Keratinocyte (primary cell): ENCODE measurements at regions not wholly inside any gene's neighbourhood (a gene's known extent, or its start where the extent isn't known, plus 50 kb on each side); places are given as distances from the start of the nearest gene placed in this dataset.

ENCODE experiments used
- DNase-seq: peaks from one replicate; pipeline ENCODE4 v3.0.0-alpha.2; 2011; ENCODE audit warnings: low read depth, missing footprints, low spot score
- FAIRE-seq: peaks from 2 replicates; lab custom pipeline; 2011; peaks lifted over from hg19 to GRCh38; lab: Jason Lieb, UNC
- H2AFZ ChIP-seq: 2 replicates; pipeline ENCODE4 v1.6.0; 2012; ENCODE audit warnings: low read length, control low read depth, inconsistent platforms; ENCODE audit not compliant: control insufficient read depth
- H3K27ac ChIP-seq: 2 replicates; pipeline ENCODE4 v1.5.1; 2011; ENCODE audit warnings: low read length; ENCODE audit not compliant: control insufficient read depth, insufficient read depth
- H3K27me3 ChIP-seq: 3 replicates; pipeline ENCODE4 v1.6.0; 2011; ENCODE audit warnings: low read length; ENCODE audit not compliant: control insufficient read depth, insufficient read depth; ENCODE audit errors: extremely low read depth
- H3K36me3 ChIP-seq, 2 experiments: 2 replicates in 1 of 2; 3 replicates in 1 of 2; pipeline ENCODE4 v1.5.1; 2011; ENCODE audit warnings: low read length in 2 of 2, mild to moderate bottlenecking in 1 of 2; ENCODE audit not compliant: control insufficient read depth in 2 of 2, insufficient read depth in 2 of 2; ENCODE audit errors: extremely low read depth in 1 of 2
- H3K4me1 ChIP-seq: 3 replicates; pipeline ENCODE4 v1.5.1; 2011; ENCODE audit warnings: low read length; ENCODE audit not compliant: control insufficient read depth, insufficient read depth; ENCODE audit errors: extremely low read depth
- H3K4me2 ChIP-seq: 3 replicates; pipeline ENCODE4 v1.6.0; 2011; ENCODE audit warnings: low read depth, low read length; ENCODE audit not compliant: control insufficient read depth, insufficient read depth; ENCODE audit errors: extremely low read depth
- H3K4me3 ChIP-seq, 3 experiments: fragments of 200-600 bp in 1 of 3; sonication (generic) in 1 of 3; 2 replicates in 2 of 3; 3 replicates in 1 of 3; pipeline ENCODE4 v1.5.1; 2011 to 2016; ENCODE audit warnings: low read length in 3 of 3, mild to moderate bottlenecking in 3 of 3, control low read depth in 2 of 3, inconsistent platforms in 1 of 3, low read depth in 1 of 3, mixed read lengths in 1 of 3, mixed run types in 1 of 3, moderate library complexity in 1 of 3; ENCODE audit not compliant: control insufficient read depth in 2 of 3, insufficient read depth in 2 of 3; ENCODE audit errors: extremely low read depth in 1 of 3
- H3K79me2 ChIP-seq: 2 replicates; pipeline ENCODE4 v1.6.0; 2012; ENCODE audit warnings: low read length; ENCODE audit not compliant: control insufficient read depth, insufficient read depth
- H3K9ac ChIP-seq: 3 replicates; pipeline ENCODE4 v1.6.0; 2011; ENCODE audit warnings: low read length; ENCODE audit not compliant: control insufficient read depth, insufficient read depth; ENCODE audit errors: extremely low read depth
- H3K9me1 ChIP-seq: 3 replicates; pipeline ENCODE4 v1.6.0; 2011; ENCODE audit warnings: low read length; ENCODE audit not compliant: control insufficient read depth, insufficient read depth; ENCODE audit errors: extremely low read depth
- H3K9me3 ChIP-seq: 2 replicates; pipeline ENCODE4 v1.5.1; 2012; ENCODE audit warnings: low read depth, low read length; ENCODE audit not compliant: control insufficient read depth
- H4K20me1 ChIP-seq: 3 replicates; pipeline ENCODE4 v1.6.0; 2011; ENCODE audit warnings: low read length; ENCODE audit not compliant: control insufficient read depth, insufficient read depth; ENCODE audit errors: extremely low read depth
- CTCF ChIP-seq, 3 experiments: IDR thresholded peaks in 1 of 3; conservative IDR thresholded peaks in 1 of 3; optimal IDR thresholded peaks in 1 of 3; 2 replicates in 2 of 3; 3 replicates in 1 of 3; pipeline versions ENCODE3 to v1.5.1; 2011; ENCODE audit warnings: low read length in 3 of 3, mild to moderate bottlenecking in 3 of 3, moderate library complexity in 2 of 3, control low read depth in 1 of 3, inconsistent platforms in 1 of 3; ENCODE audit not compliant: insufficient read depth in 2 of 3; ENCODE audit errors: extremely low read depth in 1 of 3
- EZH2 ChIP-seq: IDR thresholded peaks from one replicate; pipeline ENCODE4 v1.6.1; 2012; ENCODE audit warnings: inconsistent platforms, mild to moderate bottlenecking, low read length, moderate library complexity
- dilution Hi-C: fragments of 300-500 bp; cut with MboI; formaldehyde crosslinking; loops from one replicate; pipeline ENCODE4 v1.7.0; 2020; ENCODE audit warnings: low sequenced_read_pairs; ENCODE audit not compliant: extremely low pct_ligation_motif_present

- dilution Hi-C loops, result no loop called here
- Histone ChIP-seq H3K9me3 (no peaks in the 10 kb centered on the region), H3K36me3 (no peaks in the 10 kb centered on the region), H2AFZ (no peak overlapping the region), H3K9ac (no peak overlapping the region), H3K4me3 (peak overlapping the region in 1 of 3 experiments; percentile 5), H3K4me1 (peaks cover 11% of the 10 kb centered on the region), H3K4me2 (peak overlapping the region; percentile 14), H3K27me3 (no peaks in the 10 kb centered on the region), H4K20me1 (no peaks in the 10 kb centered on the region), H3K9me1 (no peaks in the 10 kb centered on the region), H3K79me2 (no peaks in the 10 kb centered on the region), H3K27ac (peak overlapping the region; percentile 31)
- FAIRE-seq (peak; percentile 80), DNase-seq (peak; percentile 44)
- TF ChIP-seq EZH2, result no peak
Observed at GRCh38 chr16:31664683-31665482, 137.2 kb downstream of the AHSP start.

- Histone ChIP-seq H3K9me3 (no peaks in the 10 kb centered on the region), H3K27me3 (no peaks in the 10 kb centered on the region), H3K9me1 (no peaks in the 10 kb centered on the region), H3K79me2 (no peaks in the 10 kb centered on the region), H4K20me1 (no peaks in the 10 kb centered on the region), H3K36me3 (no peaks in the 10 kb centered on the region), H2AFZ (no peak overlapping the region), H3K4me2 (no peak overlapping the region), H3K4me1 (no peaks in the 10 kb centered on the region), H3K27ac (no peak overlapping the region), H3K9ac (no peak overlapping the region), H3K4me3 (no peak overlapping the region)
- FAIRE-seq, result no peak
- dilution Hi-C loops, result no loop called here
- TF ChIP-seq EZH2 (no peak), CTCF (optimal IDR thresholded peaks at IDR 0.05 in 1 of 3, IDR thresholded peaks at IDR 0.05 in 1 of 3, conservative IDR thresholded peaks at IDR 0.05 in 1 of 3; ENCODE audit: extremely low read depth in 1 of 3, insufficient read depth in 2 of 3, low read length in 3 of 3) (no peak)
- DNase-seq, result no peak
Observed at GRCh38 chr16:31674686-31675085, 147.0 kb downstream of the AHSP start.

GRCh38 chr16:31676731-31677130 is 149.0 kb downstream of the AHSP start:
- Histone ChIP-seq H3K27ac (no peak overlapping the region), H2AFZ (no peak overlapping the region), H3K9ac (no peak overlapping the region), H4K20me1 (no peaks in the 10 kb centered on the region), H3K4me2 (no peak overlapping the region), H3K27me3 (no peaks in the 10 kb centered on the region), H3K9me3 (no peaks in the 10 kb centered on the region), H3K79me2 (no peaks in the 10 kb centered on the region), H3K4me3 (no peak overlapping the region), H3K36me3 (no peaks in the 10 kb centered on the region), H3K4me1 (no peaks in the 10 kb centered on the region), H3K9me1 (no peaks in the 10 kb centered on the region)
- no peak for DNase-seq
- no peak for TF ChIP-seq CTCF (optimal IDR thresholded peaks at IDR 0.05 in 1 of 3, IDR thresholded peaks at IDR 0.05 in 1 of 3, conservative IDR thresholded peaks at IDR 0.05 in 1 of 3; ENCODE audit: extremely low read depth in 1 of 3, insufficient read depth in 2 of 3, low read length in 3 of 3)
- TF ChIP-seq EZH2, result no peak
- dilution Hi-C loops, result no loop called here
- no peak for FAIRE-seq
